Retinal pigment epithelial cell (primary cell): ENCODE measurements at regions not wholly inside any gene's neighbourhood (a gene's known extent, or its start where the extent isn't known, plus 50 kb on each side); places are given as distances from the start of the nearest gene placed in this dataset.
A peak's percentile ranks its signal among the peaks of the same experiment; 100 is the strongest.

Source experiments
- DNase-seq: peaks from one replicate; pipeline ENCODE4 v3.0.0-alpha.2; 2010; ENCODE audit warnings: low read depth
- H3K4me3 ChIP-seq: 2 replicates; pipeline ENCODE4 v1.5.1; 2011; ENCODE audit warnings: mild to moderate bottlenecking, low read length, control low read depth, moderate library complexity
- CTCF ChIP-seq: conservative IDR thresholded peaks from 2 replicates; pipeline ENCODE4 v1.5.1; 2011; ENCODE audit warnings: low read depth, low read length, control low read depth, inconsistent platforms

GRCh38 chr17:6912110-6913051, 80.9 kb upstream of the TEKT1 start:
- no peak for DNase-seq
- no peak overlapping the region for H3K4me3 ChIP-seq
- no peak for TF ChIP-seq CTCF

GRCh38 chr17:6913608-6914443, 82.0 kb upstream of the ALOX12 start:
- no peak overlapping the region for H3K4me3 ChIP-seq
- peak; percentile 78 for TF ChIP-seq CTCF
- no peak for DNase-seq

GRCh38 chr17:6914711-6915110, 81.1 kb upstream of the ALOX12 start:
- no peak for TF ChIP-seq CTCF
- no peak for DNase-seq

GRCh38 chr17:6915620-6916019, 80.2 kb upstream of the ALOX12 start:
- DNase-seq: no peak
- no peak overlapping the region for H3K4me3 ChIP-seq
- TF ChIP-seq CTCF: no peak

More at GRCh38 chr17:6914711-6915110, 81.1 kb upstream of the ALOX12 start:
- no peak overlapping the region for H3K4me3 ChIP-seq

GRCh38 chr17:6919158-6919557, 76.7 kb upstream of the ALOX12 start:
- TF ChIP-seq CTCF: no peak
- no peak overlapping the region for H3K4me3 ChIP-seq
- no peak for DNase-seq

GRCh38 chr17:6923385-6923784, 72.5 kb upstream of the ALOX12 start:
- TF ChIP-seq CTCF: no peak
- DNase-seq: no peak
- no peak overlapping the region for H3K4me3 ChIP-seq
